Trophoblast cell (in vitro differentiated cells and primary cell): ENCODE measurements at regions not wholly inside any gene's neighbourhood (a gene's known extent, or its start where the extent isn't known, plus 50 kb on each side); places are given as distances from the start of the nearest gene placed in this dataset.

Experiments used
- DNase-seq, 2 donors: peaks; one replicate each; pipeline ENCODE4 v3.0.0-alpha.2; 2016
- H2AFZ ChIP-seq: 2 replicates; pipeline ENCODE4 v1.6.1; 2013; ENCODE audit warnings: low read length, moderate library complexity, mild to moderate bottlenecking; ENCODE audit not compliant: insufficient read depth, poor library complexity
- H2AK5ac ChIP-seq: 2 replicates; pipeline ENCODE4 v1.6.1; 2013; ENCODE audit warnings: mild to moderate bottlenecking, low read length
- H2BK120ac ChIP-seq: 2 replicates; pipeline ENCODE4 v1.6.1; 2013; ENCODE audit warnings: low read length, mild to moderate bottlenecking, moderate library complexity; ENCODE audit not compliant: insufficient read depth, poor library complexity
- H2BK12ac ChIP-seq: 2 replicates; pipeline ENCODE4 v1.6.1; 2013; ENCODE audit warnings: mild to moderate bottlenecking, low read length, moderate library complexity
- H2BK5ac ChIP-seq: 2 replicates; pipeline ENCODE4 v1.6.1; 2013; ENCODE audit warnings: low read length, low read depth, moderate library complexity, mild to moderate bottlenecking; ENCODE audit not compliant: poor library complexity
- H3K14ac ChIP-seq: 2 replicates; pipeline ENCODE4 v1.6.1; 2013; ENCODE audit warnings: mild to moderate bottlenecking, low read length
- H3K18ac ChIP-seq: 2 replicates; pipeline ENCODE4 v1.6.1; 2013; ENCODE audit warnings: mild to moderate bottlenecking, low read length
- H3K23ac ChIP-seq: 2 replicates; pipeline ENCODE4 v1.6.1; 2013; ENCODE audit warnings: low read length
- H3K27ac ChIP-seq: 2 replicates; pipeline ENCODE4 v1.5.1; 2013; ENCODE audit warnings: low read depth, mild to moderate bottlenecking, inconsistent platforms, low read length, moderate library complexity
- H3K27me3 ChIP-seq: 2 replicates; pipeline ENCODE4 v1.6.1; 2013; ENCODE audit warnings: inconsistent platforms, mild to moderate bottlenecking, low read length, moderate library complexity; ENCODE audit not compliant: insufficient read depth
- H3K36me3 ChIP-seq, 2 experiments: 1 replicate in 1 of 2; 2 replicates in 1 of 2; pipeline ENCODE4 v1.6.1; 2013; ENCODE audit warnings: low read length in 2 of 2, mild to moderate bottlenecking in 2 of 2, moderate library complexity in 1 of 2; ENCODE audit not compliant: insufficient read depth in 2 of 2, control insufficient read depth in 1 of 2
- H3K4ac ChIP-seq: 2 replicates; pipeline ENCODE4 v1.6.1; 2013; ENCODE audit warnings: low read depth, mild to moderate bottlenecking, low read length, moderate library complexity
- H3K4me1 ChIP-seq, 2 experiments: 1 replicate in 1 of 2; 2 replicates in 1 of 2; pipeline ENCODE4 v1.6.1; 2013; ENCODE audit warnings: low read length in 2 of 2, mild to moderate bottlenecking in 2 of 2, moderate library complexity in 1 of 2; ENCODE audit not compliant: insufficient read depth in 2 of 2, control insufficient read depth in 1 of 2
- H3K4me2 ChIP-seq: 2 replicates; pipeline ENCODE4 v1.6.1; 2013; ENCODE audit warnings: inconsistent platforms, mild to moderate bottlenecking, low read length, moderate library complexity
- H3K4me3 ChIP-seq: 2 replicates; pipeline ENCODE4 v1.5.1; 2013; ENCODE audit warnings: mild to moderate bottlenecking, low read depth, low read length, inconsistent platforms
- H3K79me1 ChIP-seq: one replicate; pipeline ENCODE4 v1.6.1; 2013; ENCODE audit warnings: low read length
- H3K79me2 ChIP-seq: 2 replicates; pipeline ENCODE4 v1.6.1; 2013; ENCODE audit warnings: low read length, mild to moderate bottlenecking; ENCODE audit not compliant: control insufficient read depth, insufficient read depth, poor library complexity
- H3K9ac ChIP-seq: 2 replicates; pipeline ENCODE4 v1.6.1; 2013; ENCODE audit warnings: mild to moderate bottlenecking, low read length
- H3K9me3 ChIP-seq: 2 replicates; pipeline ENCODE4 v1.6.1; 2013; ENCODE audit warnings: low read depth, mild to moderate bottlenecking, control low read depth, inconsistent platforms, low read length; ENCODE audit not compliant: insufficient read depth
- H4K12ac ChIP-seq: 2 replicates; pipeline ENCODE4 v1.6.1; 2013; ENCODE audit warnings: low read depth, mild to moderate bottlenecking, low read length, moderate library complexity
- H4K8ac ChIP-seq: 2 replicates; pipeline ENCODE4 v1.6.1; 2013; ENCODE audit warnings: low read depth, mild to moderate bottlenecking, low read length, moderate library complexity
- H4K91ac ChIP-seq: one replicate; pipeline ENCODE4 v1.6.1; 2013; ENCODE audit warnings: low read depth, mild to moderate bottlenecking, low read length, moderate library complexity
- WGBS: extraction: QIAGEN DNeasy Blood & Tissue Kit; methylation state at CpG from one replicate; pipeline ENCODE4 v1.1.7; 2013; ENCODE audit warnings: missing lambda C conversion rate; ENCODE audit not compliant: insufficient read length, insufficient coverage; ENCODE audit errors: extremely low coverage; 5-methylcytosine and 5-hydroxymethylcytosine counted together

- H3K14ac ChIP-seq: no peak overlapping the region
- no peaks in the 10 kb centered on the region for H3K79me1 ChIP-seq
- no peak overlapping the region for H3K4me2 ChIP-seq
- H3K27ac ChIP-seq: no peak overlapping the region
- no peak overlapping the region for H4K8ac ChIP-seq
- no peak overlapping the region for H3K23ac ChIP-seq
- no peaks in the 10 kb centered on the region for H3K4me1 ChIP-seq
- no peaks in the 10 kb centered on the region for H3K36me3 ChIP-seq
- no peak overlapping the region for H3K4me3 ChIP-seq
- H3K79me2 ChIP-seq: no peaks in the 10 kb centered on the region
- no peak overlapping the region for H2AFZ ChIP-seq
- H2AK5ac ChIP-seq: no peak overlapping the region
- no peak overlapping the region for H3K9ac ChIP-seq
- no peak overlapping the region for H2BK12ac ChIP-seq
- no peak overlapping the region for H4K12ac ChIP-seq
- no peak overlapping the region for H2BK5ac ChIP-seq
- WGBS: no CpG with 5 or more reads among the region's 2 CpGs
- no peaks in the 10 kb centered on the region for H3K9me3 ChIP-seq
- no peak overlapping the region for H3K4ac ChIP-seq
- no peak overlapping the region for H4K91ac ChIP-seq
- no peak overlapping the region for H2BK120ac ChIP-seq
- H3K18ac ChIP-seq: no peak overlapping the region
- DNase-seq: no peak
- H3K27me3 ChIP-seq: no peaks in the 10 kb centered on the region
Measured at GRCh38 chr7:28879105-28879504, 79.0 kb downstream of the TRIL start.

GRCh38 chr7:28878481-28878880, 79.6 kb downstream of the TRIL start:
- H3K4me1 ChIP-seq: no peaks in the 10 kb centered on the region
- no CpG with 5 or more reads among the region's 3 CpGs for WGBS

More at GRCh38 chr7:28878481-28878880, 79.6 kb downstream of the TRIL start:
- Histone ChIP-seq H2BK120ac (no peak overlapping the region), H4K8ac (no peak overlapping the region), H3K9me3 (no peaks in the 10 kb centered on the region), H3K23ac (no peak overlapping the region), H3K27ac (no peak overlapping the region), H4K91ac (no peak overlapping the region), H2BK12ac (no peak overlapping the region), H2AK5ac (no peak overlapping the region), H4K12ac (no peak overlapping the region), H3K4ac (no peak overlapping the region), H3K4me2 (no peak overlapping the region), H2BK5ac (no peak overlapping the region), H3K36me3 (no peaks in the 10 kb centered on the region), H3K14ac (no peak overlapping the region), H3K9ac (no peak overlapping the region), H3K18ac (no peak overlapping the region), H3K27me3 (no peaks in the 10 kb centered on the region), H3K79me2 (no peaks in the 10 kb centered on the region), H3K4me3 (no peak overlapping the region), H2AFZ (no peak overlapping the region), H3K79me1 (no peaks in the 10 kb centered on the region)
- DNase-seq: no peak
